AG09319 (cell line): ENCODE measurements at regions not wholly inside any gene's neighbourhood (a gene's known extent, or its start where the extent isn't known, plus 50 kb on each side); places are given as distances from the start of the nearest gene placed in this dataset.
A peak's percentile ranks its signal among the peaks of the same experiment; 100 is the strongest.

Experiments used
- DNase-seq: peaks from one replicate; pipeline ENCODE4 v3.0.0-alpha.2; 2010; ENCODE audit warnings: low read depth; ENCODE audit errors: extremely low read depth
- TF ChIP-seq, protein P1 (sequence below): IDR thresholded peaks from 2 replicates; pipeline ENCODE4 v1.5.1; 2011; ENCODE audit warnings: low read depth, mild to moderate bottlenecking, inconsistent platforms, low read length, moderate library complexity

DNA sequence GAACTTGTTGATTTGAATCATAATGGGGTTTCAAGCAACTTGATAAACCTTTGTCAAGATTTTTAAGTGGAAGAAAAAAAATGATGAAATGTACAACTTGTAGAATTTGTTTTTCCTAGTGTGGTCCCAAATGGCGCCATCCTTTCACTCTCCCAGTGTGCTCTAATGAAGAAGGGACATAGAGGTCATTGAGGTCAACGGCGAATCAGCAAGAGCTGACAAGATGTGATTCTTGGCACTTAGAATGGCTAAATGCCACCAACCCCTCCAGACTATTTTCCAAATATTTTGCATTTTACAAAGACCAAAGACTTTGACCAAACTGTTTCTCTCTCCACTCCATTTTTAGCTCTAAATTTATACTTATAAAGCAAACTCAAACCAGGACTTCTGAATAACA is 320.2 kb upstream of the MME start:
- TF ChIP-seq, protein P1, sequence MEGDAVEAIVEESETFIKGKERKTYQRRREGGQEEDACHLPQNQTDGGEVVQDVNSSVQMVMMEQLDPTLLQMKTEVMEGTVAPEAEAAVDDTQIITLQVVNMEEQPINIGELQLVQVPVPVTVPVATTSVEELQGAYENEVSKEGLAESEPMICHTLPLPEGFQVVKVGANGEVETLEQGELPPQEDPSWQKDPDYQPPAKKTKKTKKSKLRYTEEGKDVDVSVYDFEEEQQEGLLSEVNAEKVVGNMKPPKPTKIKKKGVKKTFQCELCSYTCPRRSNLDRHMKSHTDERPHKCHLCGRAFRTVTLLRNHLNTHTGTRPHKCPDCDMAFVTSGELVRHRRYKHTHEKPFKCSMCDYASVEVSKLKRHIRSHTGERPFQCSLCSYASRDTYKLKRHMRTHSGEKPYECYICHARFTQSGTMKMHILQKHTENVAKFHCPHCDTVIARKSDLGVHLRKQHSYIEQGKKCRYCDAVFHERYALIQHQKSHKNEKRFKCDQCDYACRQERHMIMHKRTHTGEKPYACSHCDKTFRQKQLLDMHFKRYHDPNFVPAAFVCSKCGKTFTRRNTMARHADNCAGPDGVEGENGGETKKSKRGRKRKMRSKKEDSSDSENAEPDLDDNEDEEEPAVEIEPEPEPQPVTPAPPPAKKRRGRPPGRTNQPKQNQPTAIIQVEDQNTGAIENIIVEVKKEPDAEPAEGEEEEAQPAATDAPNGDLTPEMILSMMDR = no peak
- no peak for DNase-seq

DNA sequence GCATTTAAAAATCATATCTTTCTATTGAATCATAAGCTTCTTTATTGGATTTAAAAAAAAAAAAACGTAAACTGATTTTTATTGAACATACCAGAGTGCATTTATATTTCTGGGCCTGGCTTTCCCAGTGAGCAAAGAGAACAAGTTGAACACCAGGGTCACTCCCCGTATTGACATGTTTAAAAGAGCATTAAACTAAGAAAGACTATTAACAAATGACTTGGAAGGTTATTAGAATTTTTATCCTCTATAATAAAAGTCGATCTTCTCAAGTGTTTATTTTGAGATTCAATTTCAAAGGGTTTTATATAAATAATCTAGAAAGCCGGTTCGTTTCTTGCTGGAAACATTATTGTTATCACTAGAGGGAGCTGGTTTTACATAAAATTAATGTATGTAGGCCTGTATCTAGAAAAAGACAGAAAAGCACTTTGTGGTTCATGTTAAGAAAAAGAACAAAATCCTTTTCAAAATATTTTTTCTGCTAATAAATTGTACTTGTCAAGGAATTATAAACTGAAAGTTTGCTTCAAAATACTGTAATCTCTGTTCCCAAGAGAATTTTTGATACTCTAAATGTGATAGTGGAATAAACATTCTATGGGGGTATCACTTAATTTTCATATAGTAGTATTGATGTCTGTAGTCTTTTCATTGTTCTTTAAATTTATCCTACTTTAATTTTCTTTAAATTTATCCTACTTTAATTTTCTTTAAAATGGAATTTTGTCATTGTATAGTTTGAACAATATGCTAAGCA is 321.8 kb upstream of the MME start:
- peak; percentile 18 for DNase-seq
- TF ChIP-seq, protein P1 = peak; percentile 49

DNA sequence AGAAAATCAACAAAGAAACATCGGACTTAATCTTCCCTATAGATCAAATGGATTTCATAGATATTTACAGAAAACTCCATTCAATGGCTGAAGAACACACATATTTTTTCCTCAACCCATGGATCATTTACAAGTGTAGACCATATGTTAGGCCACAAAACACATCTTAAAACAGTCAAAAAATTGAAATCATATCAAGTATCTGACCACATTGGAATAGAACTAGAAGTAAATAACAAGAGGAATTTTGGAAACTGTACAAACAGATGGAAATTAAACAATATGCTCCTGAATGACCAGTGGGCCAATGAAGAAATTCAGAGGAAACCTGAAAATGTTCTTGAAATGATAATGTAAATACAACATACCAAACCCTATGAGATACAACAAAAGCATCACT is 323.1 kb upstream of the GPR149 start:
- TF ChIP-seq, protein P1 = no peak
- DNase-seq = no peak

DNA sequence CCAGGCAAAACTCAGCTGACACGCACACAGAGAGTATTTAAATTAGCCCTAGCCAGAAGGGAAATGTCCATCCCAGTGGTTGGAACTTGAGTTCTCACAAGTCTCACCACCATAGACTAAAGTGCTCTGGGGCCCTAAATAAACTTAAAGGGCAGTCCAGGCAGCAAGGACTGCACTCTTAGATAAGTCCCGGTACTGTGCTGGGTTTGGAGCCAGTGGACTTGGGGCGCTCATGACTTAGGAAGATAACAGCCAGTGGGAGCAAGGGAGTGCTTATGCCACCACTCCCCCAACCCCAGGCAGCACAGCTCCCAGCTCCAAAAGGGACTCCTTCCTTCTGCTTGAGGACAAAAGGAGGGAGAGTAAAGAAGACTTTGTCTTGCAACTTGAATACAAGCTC is 319.5 kb upstream of the GPR149 start:
- no peak for DNase-seq

DNA sequence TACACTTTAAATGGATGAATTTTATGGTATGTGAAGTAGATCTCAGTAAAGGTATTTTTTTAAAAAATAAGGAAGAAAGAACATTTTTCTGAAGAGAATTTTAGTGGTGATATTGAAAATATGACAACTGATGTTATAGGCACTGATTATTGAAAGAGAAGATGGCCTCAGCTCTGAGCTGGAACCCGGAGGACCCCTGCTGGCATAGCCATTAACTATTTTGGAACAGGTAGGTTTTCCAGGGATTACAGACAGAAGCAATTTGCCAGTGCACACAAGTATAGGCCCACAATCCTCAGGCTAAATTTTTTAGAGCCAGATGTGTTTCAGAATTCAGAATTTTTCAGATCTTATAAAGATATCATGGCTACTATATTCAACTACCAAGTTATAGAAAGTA is 315.9 kb upstream of the GPR149 start:
- TF ChIP-seq, protein P1 = peak; percentile 5
- no peak for DNase-seq

More for the DNA sequence above, 319.5 kb upstream of the GPR149 start:
- TF ChIP-seq, protein P1 = no peak

DNA sequence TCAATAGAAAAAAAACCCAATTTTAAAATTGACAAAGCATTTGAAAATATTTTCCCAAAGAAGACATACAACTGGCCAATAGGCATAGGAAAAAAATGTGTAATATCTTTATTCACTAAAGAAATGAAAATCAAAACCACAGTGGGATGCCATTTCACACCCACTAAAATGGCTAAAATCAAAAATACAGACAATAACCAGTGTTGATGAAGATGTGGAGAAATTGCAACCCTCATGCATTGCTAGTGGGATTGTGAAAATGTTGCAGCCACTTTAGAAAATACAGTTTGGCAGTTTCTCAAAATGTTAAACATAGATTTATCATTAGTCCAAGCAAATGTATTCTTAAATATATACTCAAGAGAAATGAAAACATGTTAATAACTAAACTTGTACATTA is 315.1 kb upstream of the GPR149 start:
- TF ChIP-seq, protein P1 = no peak
- DNase-seq = no peak

DNA sequence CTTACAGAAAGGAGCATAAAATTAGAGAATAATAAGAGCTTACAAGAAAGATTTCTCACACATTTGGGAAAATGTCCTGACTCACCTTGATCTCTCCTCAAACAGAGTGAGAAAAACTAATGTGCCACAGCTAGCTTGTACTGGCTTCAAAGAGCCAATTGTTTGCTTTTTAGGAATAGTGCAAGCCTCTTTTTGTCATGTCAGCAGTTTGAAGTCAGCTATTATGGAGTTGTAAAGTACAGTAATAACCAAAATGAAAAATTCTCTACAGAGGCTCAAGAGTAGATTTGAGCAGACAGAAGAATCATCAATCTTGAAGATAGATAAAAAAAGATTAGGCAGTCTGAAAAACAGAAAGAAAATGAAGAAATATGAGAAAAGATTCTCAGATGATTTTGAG is 313.4 kb upstream of the GPR149 start:
- no peak for DNase-seq
- TF ChIP-seq, protein P1 = no peak
